CD4-positive, alpha-beta T cell (primary cell): ENCODE measurements at regions not wholly inside any gene's neighbourhood (a gene's known extent, or its start where the extent isn't known, plus 50 kb on each side); places are given as distances from the start of the nearest gene placed in this dataset.

Source experiments
- ATAC-seq: fragments of 200-7000 bp; cut with Tn5 transposase; one replicate; pipeline ENCODE4 v1.10.0; 2022; ENCODE audit warnings: mild to moderate bottlenecking; ENCODE audit not compliant: poor library complexity
- CTCF ChIA-PET: fragments of 350-600 bp; sonication (Branson Sonifier 250); formaldehyde crosslinking; loops from one replicate; lab custom pipeline; 2021; ENCODE audit warnings: antibody characterized with exemption, inconsistent platforms; lab: Charles Lee
- POLR2A ChIA-PET: fragments of 350-600 bp; sonication (Branson Sonifier 250); formaldehyde crosslinking; loops from one replicate; lab custom pipeline; 2021; ENCODE audit warnings: antibody characterized with exemption, inconsistent platforms; lab: Charles Lee
- DNase-seq, 14 experiments: peaks; one replicate each; pipeline ENCODE4 v3.0.0-alpha.2; 2013 to 2020; ENCODE audit warnings: mixed read lengths in 2 of 14
- H3K27ac ChIP-seq, 2 donors: one replicate each; pipeline versions ENCODE4 v1.5.1 to v1.7.0; 2013; ENCODE audit warnings: low read length in 2 of 2, low read depth in 1 of 2, mild to moderate bottlenecking in 1 of 2
- H3K27me3 ChIP-seq, 2 experiments: 1 replicate in 1 of 2; 2 replicates in 1 of 2; pipeline versions ENCODE4 v1.6.1 to v1.7.0; 2013; ENCODE audit warnings: low read length in 2 of 2, control low read depth in 1 of 2, mild to moderate bottlenecking in 1 of 2, moderate library complexity in 1 of 2; ENCODE audit not compliant: insufficient read depth in 2 of 2, control insufficient read depth in 1 of 2
- H3K36me3 ChIP-seq: one replicate; pipeline ENCODE4 v1.6.1; 2013; ENCODE audit warnings: low read length, control low read depth; ENCODE audit not compliant: insufficient read depth
- H3K4me1 ChIP-seq: one replicate; pipeline ENCODE4 v1.6.1; 2013; ENCODE audit warnings: low read length, control low read depth; ENCODE audit not compliant: insufficient read depth
- H3K4me3 ChIP-seq: one replicate; pipeline ENCODE4 v1.5.1; 2013; ENCODE audit warnings: mild to moderate bottlenecking, low read length, moderate library complexity
- H3K9me3 ChIP-seq, 2 experiments: 1 replicate in 1 of 2; 2 replicates in 1 of 2; pipeline versions ENCODE4 v1.6.1 to v1.7.0; 2013; ENCODE audit warnings: low read length in 2 of 2, mild to moderate bottlenecking in 2 of 2, control low read depth in 1 of 2, moderate library complexity in 1 of 2; ENCODE audit not compliant: control insufficient read depth in 1 of 2, insufficient read depth in 1 of 2
- H3K27ac Mint-ChIP-seq: one replicate; pipeline ENCODE4 v1.8.0; 2020; ENCODE audit warnings: mixed read lengths
- H3K27me3 Mint-ChIP-seq: one replicate; pipeline ENCODE4 v1.8.0; 2021; ENCODE audit warnings: mixed read lengths
- H3K36me3 Mint-ChIP-seq: one replicate; pipeline ENCODE4 v1.8.0; 2021; ENCODE audit warnings: low read depth, mixed read lengths
- H3K4me1 Mint-ChIP-seq: one replicate; pipeline ENCODE4 v1.8.0; 2021; ENCODE audit warnings: low read depth, mixed read lengths
- H3K4me3 Mint-ChIP-seq: one replicate; pipeline ENCODE4 v1.8.0; 2020; ENCODE audit warnings: mild to moderate bottlenecking, mixed read lengths
- H3K9me3 Mint-ChIP-seq: one replicate; pipeline ENCODE4 v1.8.0; 2020; ENCODE audit warnings: mixed read lengths
- CTCF ChIP-seq: fragments of 200-600 bp; IDR thresholded peaks from one replicate; pipeline ENCODE4 v1.8.0; 2022; ENCODE audit warnings: antibody characterized with exemption, mild to moderate bottlenecking
- intact Hi-C, 2 experiments: fragments of 100-400 bp; cut with DNase I in 1 of 2; cut with micrococcal nuclease in 1 of 2; formaldehyde crosslinking; loops; one replicate each; pipeline versions ENCODE4 v1.15.1 to v1.9.0; 2023 to 2025; cut with DNase I, micrococcal nuclease

GRCh38 chr5:65073250-65073661, 304.5 kb downstream of the CWC27 start:
- ChIA-PET POLR2A (no interaction called here), CTCF (no interaction called here)
- Mint-ChIP-seq H3K4me3 (no peak overlapping the region), H3K27ac (no peak overlapping the region), H3K4me1 (no peaks in the 10 kb centered on the region), H3K36me3 (no peaks in the 10 kb centered on the region), H3K27me3 (peaks cover 5% of the 10 kb centered on the region), H3K9me3 (no peaks in the 10 kb centered on the region)
- TF ChIP-seq CTCF, result no peak
- H3K36me3 ChIP-seq, result no peaks in the 10 kb centered on the region
- no peak overlapping the region for H3K4me3 ChIP-seq
- H3K4me1 ChIP-seq, result no peaks in the 10 kb centered on the region
- peaks cover 0 to 7% of the 10 kb centered on the region in 2 experiments for H3K27me3 ChIP-seq
- no peaks in the 10 kb centered on the region for H3K9me3 ChIP-seq
- no peak for ATAC-seq
- no peak overlapping the region for H3K27ac ChIP-seq
- intact Hi-C loops, result loop anchor here in 1 of 2 experiments (10.0 kb wide), 1 partner anchor 412 kb away; the partner anchor contains the start of gene ADAMTS6
- DNase-seq, result no peak

- intact Hi-C loops, result loop anchor here in 1 of 2 experiments (10.0 kb wide), 1 partner anchor 409 kb away; the partner anchor contains the start of gene ADAMTS6
- ATAC-seq (no peak), DNase-seq (no peak)
- H3K4me3 ChIP-seq, result no peak overlapping the region
- H3K9me3 Mint-ChIP-seq, result no peaks in the 10 kb centered on the region
- CTCF ChIA-PET, result interaction anchor here (1.0 to 1.6 kb wide), 2 partner anchors 42 to 373 kb away, joined by 3 read pairs; no protein-coding TSS in a partner anchor
- TF ChIP-seq CTCF, result no peak
- H3K27ac ChIP-seq, result no peak overlapping the region
- peaks cover 5% of the 10 kb centered on the region for H3K27me3 Mint-ChIP-seq
- POLR2A ChIA-PET, result no interaction called here
- no peaks in the 10 kb centered on the region for H3K4me1 Mint-ChIP-seq
- H3K36me3 ChIP-seq, result no peaks in the 10 kb centered on the region
- no peaks in the 10 kb centered on the region for H3K36me3 Mint-ChIP-seq
- H3K27me3 ChIP-seq, result peaks cover 0 to 7% of the 10 kb centered on the region in 2 experiments
- H3K4me1 ChIP-seq, result no peaks in the 10 kb centered on the region
- no peak overlapping the region for H3K27ac Mint-ChIP-seq
- H3K9me3 ChIP-seq, result no peaks in the 10 kb centered on the region
- no peak overlapping the region for H3K4me3 Mint-ChIP-seq
Observed at GRCh38 chr5:65075623-65076250, 307.0 kb downstream of the CWC27 start.

- no peaks in the 10 kb centered on the region for H3K36me3 Mint-ChIP-seq
- H3K27ac ChIP-seq, result no peak overlapping the region
- ATAC-seq (peak; percentile 71), DNase-seq (peak in 13 of 14 experiments; percentile 4 to 79 (median 27))
- POLR2A ChIA-PET, result no interaction called here
- H3K9me3 ChIP-seq, result no peaks in the 10 kb centered on the region
- H3K4me3 Mint-ChIP-seq, result no peak overlapping the region
- H3K36me3 ChIP-seq, result no peaks in the 10 kb centered on the region
- peak; percentile 39 for TF ChIP-seq CTCF
- no peaks in the 10 kb centered on the region for H3K4me1 Mint-ChIP-seq
- peaks cover 5% of the 10 kb centered on the region for H3K27me3 Mint-ChIP-seq
- H3K27me3 ChIP-seq, result peaks cover 0 to 3% of the 10 kb centered on the region in 2 experiments
- H3K4me3 ChIP-seq, result no peak overlapping the region
- H3K4me1 ChIP-seq, result no peaks in the 10 kb centered on the region
- H3K9me3 Mint-ChIP-seq, result no peaks in the 10 kb centered on the region
- no peak overlapping the region for H3K27ac Mint-ChIP-seq
- intact Hi-C loops, result loop anchor here in 1 of 2 experiments (10.0 kb wide), 1 partner anchor 408 kb away; the partner anchor contains the start of gene ADAMTS6
- CTCF ChIA-PET, result interaction anchor here (0.7 to 1.6 kb wide), 3 partner anchors 43 to 373 kb away, joined by 3 read pairs; no protein-coding TSS in a partner anchor
Observed at GRCh38 chr5:65076251-65076869, 307.6 kb downstream of the CWC27 start.
